ENCODE measurements at regions not wholly inside any gene's neighbourhood (a gene's known extent, or its start where the extent isn't known, plus 50 kb on each side); places are given as distances from the start of the nearest gene placed in this dataset.

DNA sequence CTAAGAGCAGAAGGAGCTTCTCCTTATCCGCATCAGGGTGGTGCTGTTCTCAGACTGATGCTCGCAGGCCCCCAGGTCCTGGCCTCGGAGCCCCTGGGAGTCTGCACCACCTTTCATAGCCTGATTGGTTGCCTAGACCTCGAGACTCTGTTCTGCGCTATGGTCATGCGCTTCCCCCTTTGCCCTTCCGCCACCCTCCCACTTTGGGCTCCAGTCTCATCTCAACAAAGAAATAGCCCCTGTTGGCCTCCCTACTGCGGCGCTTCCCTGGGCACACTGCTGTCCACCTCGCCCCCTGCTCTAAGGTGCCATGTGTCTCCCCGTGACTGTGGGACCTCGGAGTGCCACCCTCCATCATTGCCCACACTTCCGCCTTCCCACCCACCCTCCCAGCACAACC lies 102.9 kb upstream of the TWIST2 start:
- TF ChIP-seq, protein P1, sequence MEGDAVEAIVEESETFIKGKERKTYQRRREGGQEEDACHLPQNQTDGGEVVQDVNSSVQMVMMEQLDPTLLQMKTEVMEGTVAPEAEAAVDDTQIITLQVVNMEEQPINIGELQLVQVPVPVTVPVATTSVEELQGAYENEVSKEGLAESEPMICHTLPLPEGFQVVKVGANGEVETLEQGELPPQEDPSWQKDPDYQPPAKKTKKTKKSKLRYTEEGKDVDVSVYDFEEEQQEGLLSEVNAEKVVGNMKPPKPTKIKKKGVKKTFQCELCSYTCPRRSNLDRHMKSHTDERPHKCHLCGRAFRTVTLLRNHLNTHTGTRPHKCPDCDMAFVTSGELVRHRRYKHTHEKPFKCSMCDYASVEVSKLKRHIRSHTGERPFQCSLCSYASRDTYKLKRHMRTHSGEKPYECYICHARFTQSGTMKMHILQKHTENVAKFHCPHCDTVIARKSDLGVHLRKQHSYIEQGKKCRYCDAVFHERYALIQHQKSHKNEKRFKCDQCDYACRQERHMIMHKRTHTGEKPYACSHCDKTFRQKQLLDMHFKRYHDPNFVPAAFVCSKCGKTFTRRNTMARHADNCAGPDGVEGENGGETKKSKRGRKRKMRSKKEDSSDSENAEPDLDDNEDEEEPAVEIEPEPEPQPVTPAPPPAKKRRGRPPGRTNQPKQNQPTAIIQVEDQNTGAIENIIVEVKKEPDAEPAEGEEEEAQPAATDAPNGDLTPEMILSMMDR (conservative IDR thresholded peaks at IDR 0.05 in 1 of 2, IDR thresholded peaks at IDR 0.05 in 1 of 2; ENCODE audit: low read depth in 1 of 2, low read length in 2 of 2): no peak
- TF ChIP-seq EZH2 (IDR thresholded peaks at IDR 0.05; ENCODE audit: low read length, missing control alignments): no peak

Measured in fibroblast of lung (primary cell).